Mesothelial cell of epicardium (in vitro differentiated cells): ENCODE measurements at regions not wholly inside any gene's neighbourhood (a gene's known extent, or its start where the extent isn't known, plus 50 kb on each side); places are given as distances from the start of the nearest gene placed in this dataset.
"Not testable (repeated sequence)": the region's sequence is repeated elsewhere in the genome, so short reads cannot be mapped to it uniquely, and the experiment has no call there.

Experiments
- DNase-seq, 2 experiments: peaks; one replicate each; pipeline ENCODE4 v3.0.0; 2021; ENCODE audit warnings: low spot score in 2 of 2; ENCODE audit not compliant: unreplicated experiment in 2 of 2
- H3K27ac Mint-ChIP-seq: 2 replicates; pipeline ENCODE4 v1.8.0; 2021; ENCODE audit warnings: mixed read lengths
- H3K27me3 Mint-ChIP-seq: 2 replicates; pipeline ENCODE4 v1.8.0; 2021; ENCODE audit warnings: low read depth, mixed read lengths
- H3K36me3 Mint-ChIP-seq: 2 replicates; pipeline ENCODE4 v1.8.0; 2021; ENCODE audit warnings: mixed read lengths
- H3K4me1 Mint-ChIP-seq: 2 replicates; pipeline ENCODE4 v1.8.0; 2021; ENCODE audit warnings: mixed read lengths
- H3K4me3 Mint-ChIP-seq: 2 replicates; pipeline ENCODE4 v1.8.0; 2021; ENCODE audit warnings: mild to moderate bottlenecking, moderate library complexity, mixed read lengths
- H3K9me3 Mint-ChIP-seq: 2 replicates; pipeline ENCODE4 v1.8.0; 2021; ENCODE audit warnings: mixed read lengths
- CTCF ChIP-seq: fragments of 200-600 bp; sonication (generic); IDR thresholded peaks from one replicate; pipeline ENCODE4 v1.5.0; 2021; ENCODE audit warnings: antibody characterized with exemption; ENCODE audit not compliant: unreplicated experiment

- TF ChIP-seq CTCF = no peak
- no peak for DNase-seq
- Mint-ChIP-seq H3K27ac (no peak overlapping the region), H3K9me3 (no peaks in the 10 kb centered on the region), H3K4me3 (no peak overlapping the region), H3K27me3 (peaks cover 31% of the 10 kb centered on the region), H3K36me3 (no peaks in the 10 kb centered on the region), H3K4me1 (no peaks in the 10 kb centered on the region)
Measured at GRCh38 chr7:1302936-1303335, 70.3 kb downstream of the UNCX start.

GRCh38 chr7:1304011-1304410 lies 71.3 kb downstream of the UNCX start:
- not testable (repeated sequence) for DNase-seq, H3K27ac Mint-ChIP-seq, H3K9me3 Mint-ChIP-seq, H3K4me1 Mint-ChIP-seq, H3K4me3 Mint-ChIP-seq, H3K36me3 Mint-ChIP-seq
- peaks cover 32% of the 10 kb centered on the region for H3K27me3 Mint-ChIP-seq

- H3K27me3 Mint-ChIP-seq = peaks cover 32% of the 10 kb centered on the region
- DNase-seq = no peak
- no peak overlapping the region for H3K27ac Mint-ChIP-seq
- no peak for TF ChIP-seq CTCF
- no peaks in the 10 kb centered on the region for H3K9me3 Mint-ChIP-seq
- no peaks in the 10 kb centered on the region for H3K4me1 Mint-ChIP-seq
- no peaks in the 10 kb centered on the region for H3K36me3 Mint-ChIP-seq
- no peak overlapping the region for H3K4me3 Mint-ChIP-seq
Measured at GRCh38 chr7:1305873-1306272, 73.2 kb downstream of the UNCX start.

- no peak overlapping the region for H3K27ac Mint-ChIP-seq
- H3K4me1 Mint-ChIP-seq = no peaks in the 10 kb centered on the region
- no peaks in the 10 kb centered on the region for H3K9me3 Mint-ChIP-seq
- no peak for DNase-seq
- no peak for TF ChIP-seq CTCF
- no peaks in the 10 kb centered on the region for H3K36me3 Mint-ChIP-seq
- no peak overlapping the region for H3K4me3 Mint-ChIP-seq
- peaks cover 32% of the 10 kb centered on the region for H3K27me3 Mint-ChIP-seq
Measured at GRCh38 chr7:1307828-1308227, 75.2 kb downstream of the UNCX start.

GRCh38 chr7:1309290-1309689 lies 76.6 kb downstream of the UNCX start:
- Mint-ChIP-seq H3K36me3 (no peaks in the 10 kb centered on the region), H3K4me3 (no peak overlapping the region), H3K9me3 (no peaks in the 10 kb centered on the region), H3K4me1 (no peaks in the 10 kb centered on the region), H3K27me3 (peaks cover 24% of the 10 kb centered on the region), H3K27ac (no peak overlapping the region)
- DNase-seq = no peak
- TF ChIP-seq CTCF = no peak

GRCh38 chr7:1309996-1310395 lies 77.3 kb downstream of the UNCX start:
- TF ChIP-seq CTCF = no peak
- Mint-ChIP-seq H3K27ac (no peak overlapping the region), H3K4me3 (no peak overlapping the region), H3K9me3 (no peaks in the 10 kb centered on the region), H3K4me1 (no peaks in the 10 kb centered on the region), H3K27me3 (peaks cover 18% of the 10 kb centered on the region), H3K36me3 (no peaks in the 10 kb centered on the region)
- no peak for DNase-seq
